ENCODE measurements at regions not wholly inside any gene's neighbourhood (a gene's known extent, or its start where the extent isn't known, plus 50 kb on each side); places are given as distances from the start of the nearest gene placed in this dataset.

- TF ChIP-seq POLR2AphosphoS5 (IDR thresholded peaks at IDR 0.05; ENCODE audit: insufficient read depth in 1 of 2, low read depth in 1 of 2) (no peak), CTCF (IDR thresholded peaks at IDR 0.05) (no peak)
These were observed 147.6 kb downstream of the C16orf95 start for GRCh38 chr16:87169509-87169995.

All from vagina (tissue), 2 donors.